ENCODE measurements at regions not wholly inside any gene's neighbourhood (a gene's known extent, or its start where the extent isn't known, plus 50 kb on each side); places are given as distances from the start of the nearest gene placed in this dataset.

DNA sequence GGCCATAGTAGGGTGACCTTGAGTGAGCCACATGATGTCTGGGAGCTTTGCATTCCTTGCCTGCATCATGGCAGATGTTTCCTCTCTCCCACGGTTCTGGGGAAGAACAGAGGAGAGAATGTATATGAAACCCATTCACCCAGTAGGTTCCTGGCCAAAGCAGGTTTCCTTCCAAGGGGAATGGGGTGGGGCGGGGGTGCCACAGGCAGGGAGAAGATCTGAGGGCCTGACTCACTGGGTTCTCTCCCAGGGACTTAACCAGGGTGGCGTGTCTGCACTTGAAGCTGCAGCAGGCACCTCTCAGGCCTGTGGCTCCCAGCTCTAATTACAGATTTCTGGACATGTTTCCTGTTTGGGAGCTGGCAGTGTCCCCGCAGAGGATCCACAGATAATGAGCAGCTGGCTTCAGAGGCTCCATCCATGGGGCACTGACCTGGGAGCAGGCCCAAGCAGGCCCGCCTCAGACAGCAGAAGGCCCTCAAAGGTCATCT lies 50.2 kb upstream of the ZMIZ1 start:
- H3K4me1 Mint-ChIP-seq (ENCODE audit: low read depth) = peaks cover 3% of the 10 kb centered on the region
- H3K27ac Mint-ChIP-seq (ENCODE audit: unreplicated experiment) = no peak overlapping the region
- peaks cover 4% of the 10 kb centered on the region for H3K27me3 Mint-ChIP-seq (ENCODE audit: low read depth)
- H3K36me3 Mint-ChIP-seq (ENCODE audit: low read depth) = no peaks in the 10 kb centered on the region
- peaks cover 7% of the 10 kb centered on the region for H3K9me3 Mint-ChIP-seq (ENCODE audit: low read depth)
- TF ChIP-seq, protein P1, sequence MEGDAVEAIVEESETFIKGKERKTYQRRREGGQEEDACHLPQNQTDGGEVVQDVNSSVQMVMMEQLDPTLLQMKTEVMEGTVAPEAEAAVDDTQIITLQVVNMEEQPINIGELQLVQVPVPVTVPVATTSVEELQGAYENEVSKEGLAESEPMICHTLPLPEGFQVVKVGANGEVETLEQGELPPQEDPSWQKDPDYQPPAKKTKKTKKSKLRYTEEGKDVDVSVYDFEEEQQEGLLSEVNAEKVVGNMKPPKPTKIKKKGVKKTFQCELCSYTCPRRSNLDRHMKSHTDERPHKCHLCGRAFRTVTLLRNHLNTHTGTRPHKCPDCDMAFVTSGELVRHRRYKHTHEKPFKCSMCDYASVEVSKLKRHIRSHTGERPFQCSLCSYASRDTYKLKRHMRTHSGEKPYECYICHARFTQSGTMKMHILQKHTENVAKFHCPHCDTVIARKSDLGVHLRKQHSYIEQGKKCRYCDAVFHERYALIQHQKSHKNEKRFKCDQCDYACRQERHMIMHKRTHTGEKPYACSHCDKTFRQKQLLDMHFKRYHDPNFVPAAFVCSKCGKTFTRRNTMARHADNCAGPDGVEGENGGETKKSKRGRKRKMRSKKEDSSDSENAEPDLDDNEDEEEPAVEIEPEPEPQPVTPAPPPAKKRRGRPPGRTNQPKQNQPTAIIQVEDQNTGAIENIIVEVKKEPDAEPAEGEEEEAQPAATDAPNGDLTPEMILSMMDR (IDR thresholded peaks at IDR 0.05) = no peak
- no peak overlapping the region for H3K4me3 Mint-ChIP-seq (ENCODE audit: unreplicated experiment)
- DNase-seq (ENCODE audit: low spot score) = peak; percentile 52
